ENCODE measurements at regions not wholly inside any gene's neighbourhood (a gene's known extent, or its start where the extent isn't known, plus 50 kb on each side); places are given as distances from the start of the nearest gene placed in this dataset.

DNA sequence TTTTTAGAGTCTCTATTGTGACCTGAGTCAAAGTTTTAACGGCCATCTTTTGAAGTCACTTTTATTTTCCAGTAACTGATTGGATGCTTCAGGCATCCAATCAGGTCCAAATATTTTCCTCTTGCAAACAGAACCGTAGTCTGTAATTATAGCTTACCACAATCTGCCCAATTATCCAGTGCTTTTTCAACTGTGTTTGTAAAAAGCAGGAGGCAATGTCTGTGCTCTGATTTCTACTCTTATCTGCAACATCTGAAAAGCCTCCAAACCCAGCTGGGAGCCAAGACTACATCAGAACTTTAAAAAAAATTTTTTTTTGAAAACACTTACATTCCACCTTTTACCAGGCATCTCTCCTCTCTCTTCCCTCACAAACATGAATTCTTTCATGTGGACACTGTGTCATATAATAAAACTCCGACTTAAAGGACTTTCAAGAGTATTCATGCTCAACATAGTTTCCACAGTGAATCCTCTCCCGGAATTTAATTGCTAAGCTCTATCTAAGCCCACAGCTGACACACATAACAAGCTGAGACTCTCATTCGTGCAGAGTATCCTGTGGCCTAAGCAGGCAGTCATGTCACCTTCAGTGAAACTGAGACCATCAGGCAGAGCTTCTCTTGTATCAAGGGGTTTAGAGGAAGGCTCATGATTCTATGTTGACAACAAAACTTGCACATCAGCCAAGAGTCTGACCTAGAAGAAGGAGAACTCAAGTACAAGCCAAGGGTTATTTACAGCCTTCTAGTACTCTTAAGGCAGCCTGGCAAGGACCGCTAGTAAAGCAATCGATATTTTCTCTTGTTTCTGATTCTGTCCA is 272.7 kb downstream of the TLE1 start:
- TF ChIP-seq, protein P1, sequence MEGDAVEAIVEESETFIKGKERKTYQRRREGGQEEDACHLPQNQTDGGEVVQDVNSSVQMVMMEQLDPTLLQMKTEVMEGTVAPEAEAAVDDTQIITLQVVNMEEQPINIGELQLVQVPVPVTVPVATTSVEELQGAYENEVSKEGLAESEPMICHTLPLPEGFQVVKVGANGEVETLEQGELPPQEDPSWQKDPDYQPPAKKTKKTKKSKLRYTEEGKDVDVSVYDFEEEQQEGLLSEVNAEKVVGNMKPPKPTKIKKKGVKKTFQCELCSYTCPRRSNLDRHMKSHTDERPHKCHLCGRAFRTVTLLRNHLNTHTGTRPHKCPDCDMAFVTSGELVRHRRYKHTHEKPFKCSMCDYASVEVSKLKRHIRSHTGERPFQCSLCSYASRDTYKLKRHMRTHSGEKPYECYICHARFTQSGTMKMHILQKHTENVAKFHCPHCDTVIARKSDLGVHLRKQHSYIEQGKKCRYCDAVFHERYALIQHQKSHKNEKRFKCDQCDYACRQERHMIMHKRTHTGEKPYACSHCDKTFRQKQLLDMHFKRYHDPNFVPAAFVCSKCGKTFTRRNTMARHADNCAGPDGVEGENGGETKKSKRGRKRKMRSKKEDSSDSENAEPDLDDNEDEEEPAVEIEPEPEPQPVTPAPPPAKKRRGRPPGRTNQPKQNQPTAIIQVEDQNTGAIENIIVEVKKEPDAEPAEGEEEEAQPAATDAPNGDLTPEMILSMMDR (IDR thresholded peaks at IDR 0.05), result no peak
- TF ChIP-seq POLR2A (IDR thresholded peaks at IDR 0.05), result no peak
